MM.1S (cell line): ENCODE measurements at regions not wholly inside any gene's neighbourhood (a gene's known extent, or its start where the extent isn't known, plus 50 kb on each side); places are given as distances from the start of the nearest gene placed in this dataset.

ENCODE experiments used
- DNase-seq: peaks from one replicate; pipeline ENCODE4 v3.0.0-alpha.2; 2015
- H2AFZ ChIP-seq: fragments of 300-600 bp; sonication (generic); 2 replicates; pipeline ENCODE4 v1.6.0; 2016; ENCODE audit warnings: antibody characterized with exemption, low read length
- H3F3A ChIP-seq: fragments of 300-600 bp; sonication (generic); 2 replicates; pipeline ENCODE4 v1.6.1; 2016; ENCODE audit warnings: mild to moderate bottlenecking, antibody characterized with exemption, low read length, moderate library complexity, mixed read lengths; ENCODE audit not compliant: insufficient read depth
- H3K27ac ChIP-seq: fragments of 300-600 bp; sonication (generic); 2 replicates; pipeline ENCODE4 v1.5.1; 2016; ENCODE audit warnings: mild to moderate bottlenecking, low read length
- H3K27me3 ChIP-seq: fragments of 300-600 bp; sonication (generic); replicated peaks from 2 replicates; pipeline ENCODE4 v1.6.0; 2016; ENCODE audit warnings: low read length; ENCODE audit not compliant: insufficient read depth
- H3K36me3 ChIP-seq: fragments of 300-600 bp; sonication (generic); replicated peaks from 2 replicates; pipeline ENCODE4 v1.6.1; 2016; ENCODE audit warnings: mild to moderate bottlenecking, low read length, mixed read lengths; ENCODE audit not compliant: insufficient read depth
- H3K4me1 ChIP-seq: fragments of 300-600 bp; sonication (generic); 2 replicates; pipeline ENCODE4 v1.6.1; 2016; ENCODE audit warnings: low read length, mixed read lengths
- H3K4me2 ChIP-seq: fragments of 300-600 bp; sonication (generic); 2 replicates; pipeline ENCODE4 v1.6.0; 2016; ENCODE audit warnings: low read depth, low read length
- H3K4me3 ChIP-seq: fragments of 300-600 bp; sonication (generic); 2 replicates; pipeline ENCODE4 v1.5.1; 2016; ENCODE audit warnings: low read length, mixed read lengths
- H3K79me2 ChIP-seq: fragments of 300-600 bp; sonication (generic); 2 replicates; pipeline ENCODE4 v1.6.1; 2016; ENCODE audit warnings: mixed run types, low read length, mixed read lengths
- H3K9ac ChIP-seq: fragments of 300-600 bp; sonication (generic); 2 replicates; pipeline ENCODE4 v1.6.1; 2016; ENCODE audit warnings: low read length, mixed read lengths
- H3K9me2 ChIP-seq: fragments of 300-600 bp; sonication (generic); replicated peaks from 2 replicates; pipeline ENCODE4 v1.6.1; 2016; ENCODE audit warnings: mild to moderate bottlenecking, low read length, mixed read lengths; ENCODE audit not compliant: insufficient read depth
- H3K9me3 ChIP-seq: fragments of 300-600 bp; sonication (generic); replicated peaks from 2 replicates; pipeline ENCODE4 v1.6.1; 2016; ENCODE audit warnings: mild to moderate bottlenecking, low read length, mixed read lengths; ENCODE audit not compliant: insufficient read depth
- H4K20me1 ChIP-seq: fragments of 300-600 bp; sonication (generic); 2 replicates; pipeline ENCODE4 v1.6.1; 2016; ENCODE audit warnings: mild to moderate bottlenecking, low read length, moderate library complexity, mixed read lengths; ENCODE audit not compliant: insufficient read depth
- CTCF ChIP-seq: fragments of 300-600 bp; sonication (generic); IDR thresholded peaks from 2 replicates; pipeline ENCODE4 v1.5.1; 2016; ENCODE audit warnings: antibody characterized with exemption, low read length, mixed read lengths
- EZH2 ChIP-seq: fragments of 300-600 bp; sonication (generic); optimal IDR thresholded peaks from 2 replicates; pipeline ENCODE3; 2017; ENCODE audit warnings: low read depth, mild to moderate bottlenecking, antibody characterized with exemption, low read length, mixed read lengths
- EZH2phosphoT487 ChIP-seq: fragments of 300-600 bp; sonication (generic); IDR thresholded peaks from 2 replicates; pipeline ENCODE4 v1.6.1; 2018; ENCODE audit warnings: antibody characterized with exemption, low read length

GRCh38 chr6:72464246-72464645 is 157.6 kb upstream of the KCNQ5 start:
- H2AFZ ChIP-seq = no peak overlapping the region
- no peak overlapping the region for H3K4me3 ChIP-seq
- H3K4me2 ChIP-seq = no peak overlapping the region
- H3K9me3 ChIP-seq = no peaks in the 10 kb centered on the region
- peaks cover 15% of the 10 kb centered on the region for H3K4me1 ChIP-seq
- H3K79me2 ChIP-seq = no peaks in the 10 kb centered on the region
- DNase-seq = no peak
- H3K36me3 ChIP-seq = no peaks in the 10 kb centered on the region
- no peaks in the 10 kb centered on the region for H3K27me3 ChIP-seq
- no peaks in the 10 kb centered on the region for H3K9me2 ChIP-seq
- H3K27ac ChIP-seq = no peak overlapping the region
- H4K20me1 ChIP-seq = no peaks in the 10 kb centered on the region
- no peaks in the 10 kb centered on the region; the same call in 1 of the 2 replicates for H3F3A ChIP-seq
- no peak overlapping the region for H3K9ac ChIP-seq
- no peak for TF ChIP-seq EZH2
- no peak for TF ChIP-seq EZH2phosphoT487
- no peak for TF ChIP-seq CTCF

GRCh38 chr6:72464791-72465691 is 156.8 kb upstream of the KCNQ5 start:
- no peaks in the 10 kb centered on the region for H4K20me1 ChIP-seq
- no peak for DNase-seq
- H3K9me2 ChIP-seq = no peaks in the 10 kb centered on the region
- no peak for TF ChIP-seq EZH2phosphoT487
- no peak for TF ChIP-seq EZH2
- TF ChIP-seq CTCF = no peak
- H3K9ac ChIP-seq = no peak overlapping the region
- no peaks in the 10 kb centered on the region for H3K79me2 ChIP-seq
- H3K9me3 ChIP-seq = no peaks in the 10 kb centered on the region
- H3K27me3 ChIP-seq = no peaks in the 10 kb centered on the region
- H3K4me1 ChIP-seq = peaks cover 15% of the 10 kb centered on the region
- H3K4me2 ChIP-seq = no peak overlapping the region
- no peaks in the 10 kb centered on the region for H3K36me3 ChIP-seq
- no peaks in the 10 kb centered on the region; the same call in 1 of the 2 replicates for H3F3A ChIP-seq
- H3K4me3 ChIP-seq = no peak overlapping the region
- H2AFZ ChIP-seq = no peak overlapping the region
- H3K27ac ChIP-seq = no peak overlapping the region

GRCh38 chr6:72466471-72466870 is 155.4 kb upstream of the KCNQ5 start:
- TF ChIP-seq EZH2phosphoT487 (no peak), CTCF (no peak), EZH2 (no peak)
- no peaks in the 10 kb centered on the region for H3K79me2 ChIP-seq
- peaks cover 4% of the 10 kb centered on the region; the same call in 1 of the 2 replicates for H3K4me1 ChIP-seq
- H3K9ac ChIP-seq = no peak overlapping the region
- H3K9me3 ChIP-seq = no peaks in the 10 kb centered on the region
- H3K4me2 ChIP-seq = no peak overlapping the region
- no peak overlapping the region for H3K27ac ChIP-seq
- DNase-seq = no peak
- H4K20me1 ChIP-seq = no peaks in the 10 kb centered on the region
- no peaks in the 10 kb centered on the region for H3K27me3 ChIP-seq
- H3K36me3 ChIP-seq = no peaks in the 10 kb centered on the region
- no peak overlapping the region for H3K4me3 ChIP-seq
- H2AFZ ChIP-seq = no peak overlapping the region
- no peaks in the 10 kb centered on the region for H3F3A ChIP-seq
- no peaks in the 10 kb centered on the region for H3K9me2 ChIP-seq
